ENCODE measurements at regions not wholly inside any gene's neighbourhood (a gene's known extent, or its start where the extent isn't known, plus 50 kb on each side); places are given as distances from the start of the nearest gene placed in this dataset.
A peak's percentile ranks its signal among the peaks of the same experiment; 100 is the strongest.
"Not testable (repeated sequence)": the region's sequence is repeated elsewhere in the genome, so short reads cannot be mapped to it uniquely, and the experiment has no call there.

GRCh38 chr5:174987443-174988012, 263.1 kb downstream of the MSX2 start:
- no peak for DNase-seq (ENCODE audit: low read depth)

- DNase-seq (ENCODE audit: low read depth): no peak
Measured at GRCh38 chr5:174984863-174985262, 260.5 kb downstream of the MSX2 start.

- DNase-seq (ENCODE audit: low read depth): no peak
Measured at GRCh38 chr5:174982485-174982884, 258.1 kb downstream of the MSX2 start.

- no peak for DNase-seq (ENCODE audit: low read depth)
Measured at GRCh38 chr5:174981416-174981815, 257.0 kb downstream of the MSX2 start.

GRCh38 chr5:174980952-174981351, 256.6 kb downstream of the MSX2 start:
- DNase-seq (ENCODE audit: low read depth): no peak

GRCh38 chr5:174972291-174972690, 247.9 kb downstream of the MSX2 start:
- no peak for DNase-seq (ENCODE audit: low read depth)

- DNase-seq (ENCODE audit: low read depth): no peak
Measured at GRCh38 chr5:174971210-174971609, 246.8 kb downstream of the MSX2 start.

- no peak for DNase-seq (ENCODE audit: low read depth)
Measured at GRCh38 chr5:174970502-174970901, 246.1 kb downstream of the MSX2 start.

GRCh38 chr5:174953871-174954270, 229.5 kb downstream of the MSX2 start:
- no peak for DNase-seq (ENCODE audit: low read depth)

- DNase-seq (ENCODE audit: low read depth): peak; percentile 68
Measured at GRCh38 chr5:174951151-174951780, 226.9 kb downstream of the MSX2 start.

GRCh38 chr5:174947548-174947947, 223.2 kb downstream of the MSX2 start:
- DNase-seq (ENCODE audit: low read depth): no peak

GRCh38 chr5:174945853-174946252, 221.5 kb downstream of the MSX2 start:
- no peak for DNase-seq (ENCODE audit: low read depth)

- no peak for DNase-seq (ENCODE audit: low read depth)
Measured at GRCh38 chr5:174943785-174944184, 219.4 kb downstream of the MSX2 start.

GRCh38 chr5:174943002-174943401, 218.6 kb downstream of the MSX2 start:
- DNase-seq (ENCODE audit: low read depth): not testable (repeated sequence)

GRCh38 chr5:174937201-174938123, 213.1 kb downstream of the MSX2 start:
- no peak for DNase-seq (ENCODE audit: low read depth)

GRCh38 chr5:174935854-174936474, 211.6 kb downstream of the MSX2 start:
- DNase-seq (ENCODE audit: low read depth): peak; percentile 49

GRCh38 chr5:174931033-174931432, 206.7 kb downstream of the MSX2 start:
- not testable (repeated sequence) for DNase-seq (ENCODE audit: low read depth)

- no peak for DNase-seq (ENCODE audit: low read depth)
Measured at GRCh38 chr5:174925586-174925985, 201.2 kb downstream of the MSX2 start.

GRCh38 chr5:174922955-174923354, 198.6 kb downstream of the MSX2 start:
- DNase-seq (ENCODE audit: low read depth): no peak

GRCh38 chr5:174920906-174921550, 196.6 kb downstream of the MSX2 start:
- no peak for DNase-seq (ENCODE audit: low read depth)

- peak; percentile 13 for DNase-seq (ENCODE audit: low read depth)
Measured at GRCh38 chr5:174919351-174919750, 195.0 kb downstream of the MSX2 start.

- no peak for DNase-seq (ENCODE audit: low read depth)
Measured at GRCh38 chr5:174918655-174919054, 194.3 kb downstream of the MSX2 start.

Measured in RPMI7951 (cell line).